Liver (tissue), 3 donors: ENCODE measurements at regions not wholly inside any gene's neighbourhood (a gene's known extent, or its start where the extent isn't known, plus 50 kb on each side); places are given as distances from the start of the nearest gene placed in this dataset.

ENCODE experiments used
- ATF3 ChIP-seq: IDR thresholded peaks from 2 replicates; pipeline ENCODE4 v1.6.1; 2016; ENCODE audit warnings: antibody characterized with exemption
- CTCF ChIP-seq: fragments of 150-350 bp; IDR thresholded peaks from 2 replicates; pipeline ENCODE4 v1.5.1; 2017; ENCODE audit warnings: improper control_type of control experiment, low read depth, low read length; ENCODE audit not compliant: missing input control
- EGR1 ChIP-seq, 2 donors: IDR thresholded peaks; 2 replicates each; pipeline ENCODE4 v1.6.1; 2016 to 2018; ENCODE audit warnings: antibody characterized with exemption in 2 of 2, low read depth in 2 of 2
- GABPA ChIP-seq, 2 donors: IDR thresholded peaks in 1 of 2; conservative IDR thresholded peaks in 1 of 2; 2 replicates each; pipeline ENCODE4 v1.6.1; 2016; ENCODE audit warnings: antibody characterized with exemption in 2 of 2, mild to moderate bottlenecking in 1 of 2, moderate library complexity in 1 of 2
- HNF4G ChIP-seq: IDR thresholded peaks from 2 replicates; pipeline ENCODE4 v1.6.1; 2016; ENCODE audit warnings: antibody characterized with exemption
- JUND ChIP-seq, 2 donors: IDR thresholded peaks; 2 replicates each; pipeline ENCODE4 v1.6.1; 2016; ENCODE audit warnings: antibody characterized with exemption in 2 of 2
- RAD21 ChIP-seq, 2 donors: IDR thresholded peaks; 2 replicates each; pipeline ENCODE4 v1.6.1; 2016; ENCODE audit warnings: antibody characterized with exemption in 2 of 2, mild to moderate bottlenecking in 2 of 2
- REST ChIP-seq: IDR thresholded peaks from 2 replicates; pipeline ENCODE4 v1.6.1; 2016; ENCODE audit warnings: antibody characterized with exemption, mild to moderate bottlenecking
- RXRA ChIP-seq, 2 donors: IDR thresholded peaks; 2 replicates each; pipeline ENCODE4 v1.6.1; 2017 to 2018; ENCODE audit warnings: antibody characterized with exemption in 2 of 2, mild to moderate bottlenecking in 1 of 2
- SP1 ChIP-seq: IDR thresholded peaks from 2 replicates; pipeline ENCODE4 v1.6.1; 2018; ENCODE audit warnings: antibody characterized with exemption, mild to moderate bottlenecking
- TAF1 ChIP-seq: conservative IDR thresholded peaks from 2 replicates; pipeline ENCODE4 v1.6.1; 2016; ENCODE audit warnings: antibody characterized with exemption, mild to moderate bottlenecking
- YY1 ChIP-seq: IDR thresholded peaks from 2 replicates; pipeline ENCODE4 v1.6.1; 2016; ENCODE audit warnings: antibody characterized with exemption, mild to moderate bottlenecking
- TF ChIP-seq, protein P1 (sequence below): IDR thresholded peaks from 2 replicates; pipeline ENCODE4 v1.6.1; 2016; ENCODE audit warnings: antibody characterized with exemption
- TF ChIP-seq, protein P2 (sequence below): IDR thresholded peaks from 2 replicates; pipeline ENCODE4 v1.6.1; 2016; ENCODE audit warnings: antibody characterized with exemption
- donor health status: healthy.
- donor health status: healthy.

GRCh38 chr2:237210297-237210696, 124.6 kb downstream of the COPS8 start:
- TF ChIP-seq CTCF (no peak), EGR1 (IDR thresholded peaks at IDR 0.05; ENCODE audit: low read depth in 2 of 2) (no peak), GABPA (IDR thresholded peaks at IDR 0.05 in 1 of 2, conservative IDR thresholded peaks at IDR 0.05 in 1 of 2) (no peak), SP1 (no peak), HNF4G (no peak), YY1 (no peak), TAF1 (no peak), JUND (IDR thresholded peaks at IDR 0.05) (no peak), REST (no peak), RAD21 (IDR thresholded peaks at IDR 0.05) (no peak), ATF3 (no peak), RXRA (IDR thresholded peaks at IDR 0.05) (no peak)
- TF ChIP-seq, protein P1, sequence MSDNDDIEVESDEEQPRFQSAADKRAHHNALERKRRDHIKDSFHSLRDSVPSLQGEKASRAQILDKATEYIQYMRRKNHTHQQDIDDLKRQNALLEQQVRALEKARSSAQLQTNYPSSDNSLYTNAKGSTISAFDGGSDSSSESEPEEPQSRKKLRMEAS: no peak
- TF ChIP-seq, protein P2, sequence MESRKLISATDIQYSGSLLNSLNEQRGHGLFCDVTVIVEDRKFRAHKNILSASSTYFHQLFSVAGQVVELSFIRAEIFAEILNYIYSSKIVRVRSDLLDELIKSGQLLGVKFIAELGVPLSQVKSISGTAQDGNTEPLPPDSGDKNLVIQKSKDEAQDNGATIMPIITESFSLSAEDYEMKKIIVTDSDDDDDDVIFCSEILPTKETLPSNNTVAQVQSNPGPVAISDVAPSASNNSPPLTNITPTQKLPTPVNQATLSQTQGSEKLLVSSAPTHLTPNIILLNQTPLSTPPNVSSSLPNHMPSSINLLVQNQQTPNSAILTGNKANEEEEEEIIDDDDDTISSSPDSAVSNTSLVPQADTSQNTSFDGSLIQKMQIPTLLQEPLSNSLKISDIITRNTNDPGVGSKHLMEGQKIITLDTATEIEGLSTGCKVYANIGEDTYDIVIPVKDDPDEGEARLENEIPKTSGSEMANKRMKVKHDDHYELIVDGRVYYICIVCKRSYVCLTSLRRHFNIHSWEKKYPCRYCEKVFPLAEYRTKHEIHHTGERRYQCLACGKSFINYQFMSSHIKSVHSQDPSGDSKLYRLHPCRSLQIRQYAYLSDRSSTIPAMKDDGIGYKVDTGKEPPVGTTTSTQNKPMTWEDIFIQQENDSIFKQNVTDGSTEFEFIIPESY: no peak
